ENCODE measurements at regions not wholly inside any gene's neighbourhood (a gene's known extent, or its start where the extent isn't known, plus 50 kb on each side); places are given as distances from the start of the nearest gene placed in this dataset.
A peak's percentile ranks its signal among the peaks of the same experiment; 100 is the strongest.

- H2BK120ac ChIP-seq (replicated peaks; ENCODE audit: low read depth, low read length) = no peak overlapping the region
- no peak overlapping the region for H3K4me2 ChIP-seq (ENCODE audit: insufficient read depth in 1 of 2, low read depth in 2 of 2, low read length in 2 of 2)
- no peak overlapping the region for H4K8ac ChIP-seq (ENCODE audit: extremely low read depth, insufficient read depth, low read length)
- no peak overlapping the region for H3K18ac ChIP-seq (ENCODE audit: extremely low read depth, low read length)
- no peak overlapping the region for H2BK15ac ChIP-seq (ENCODE audit: low read length)
- H3K9ac ChIP-seq (replicated peaks in 1 of 4; ENCODE audit: extremely low read depth in 1 of 4, low read depth in 3 of 4, low read length in 3 of 4) = no peak overlapping the region
- H4K20me1 ChIP-seq (replicated peaks in 1 of 2; ENCODE audit: control insufficient read depth in 1 of 2, insufficient read depth in 2 of 2, low read length in 2 of 2) = no peaks in the 10 kb centered on the region
- H2BK12ac ChIP-seq (ENCODE audit: low read depth, low read length) = no peak overlapping the region; the same call in 1 of the 2 replicates
- CTCF ChIA-PET (ENCODE audit: partially characterized antibody) = interaction anchor here (0.5 to 1.5 kb wide), 3 partner anchors 15 to 75 kb away, joined by 3 to 4 read pairs (median 4); no protein-coding TSS in a partner anchor
- H2AFZ ChIP-seq (ENCODE audit: low read length) = peak overlapping the region; percentile 81; the same call in 1 of the 2 replicates
- no peaks in the 10 kb centered on the region for H3K36me3 ChIP-seq (ENCODE audit: control insufficient read depth in 2 of 4, insufficient read depth in 4 of 4, low read length in 3 of 4)
- no peaks in the 10 kb centered on the region for H3K4me1 ChIP-seq (replicated peaks in 1 of 4; ENCODE audit: control insufficient read depth in 3 of 4, insufficient read depth in 4 of 4, low read length in 3 of 4)
- no peak overlapping the region for H3K56ac ChIP-seq (replicated peaks; ENCODE audit: insufficient read length, low read depth, low read length)
- no peak for FAIRE-seq
- H3K23me2 ChIP-seq (ENCODE audit: low read depth, low read length) = no peaks in the 10 kb centered on the region
- no peak overlapping the region for H3K4me3 ChIP-seq (ENCODE audit: extremely low read depth in 1 of 4, insufficient read depth in 2 of 4, low read depth in 3 of 4, low read length in 4 of 4)
- H2BK5ac ChIP-seq (ENCODE audit: low read depth, low read length) = no peak overlapping the region
- no peak overlapping the region for H4K5ac ChIP-seq (ENCODE audit: insufficient read length, low read depth, low read length)
- TF ChIP-seq BACH1 (IDR thresholded peaks at IDR 0.05; ENCODE audit: low read length) (no peak), SIN3A (conservative IDR thresholded peaks at IDR 0.05 in 1 of 2, IDR thresholded peaks at IDR 0.05 in 1 of 2; ENCODE audit: low read depth in 1 of 2, low read length in 2 of 2) (no peak)
- WGBS, 2 experiments (ENCODE audit: extremely low coverage in 1 of 2, insufficient coverage in 1 of 2, insufficient read length in 1 of 2, insufficient replicate concordance in 2 of 2, low coverage in 1 of 2, low lambda C conversion rate in 2 of 2, missing lambda C conversion rate in 1 of 2) = 94% methylated on average over 6 of the region's 6 CpGs; no CpG with 5 or more reads in 1 of the 2 experiments
- no peak overlapping the region for H3K4ac ChIP-seq (replicated peaks; ENCODE audit: insufficient read length, low read depth, low read length)
- H3K27me3 ChIP-seq (replicated peaks in 1 of 4; ENCODE audit: control insufficient read depth in 3 of 4, extremely low read depth in 1 of 4, insufficient read depth in 3 of 4, low read length in 3 of 4) = no peaks in the 10 kb centered on the region
- H3K23ac ChIP-seq (ENCODE audit: insufficient read length) = no peak overlapping the region
- no peak overlapping the region for H4K91ac ChIP-seq (replicated peaks; ENCODE audit: insufficient read length, low read length)
- H2BK20ac ChIP-seq (ENCODE audit: low read length) = no peak overlapping the region
- H3K27ac ChIP-seq (ENCODE audit: low read depth, low read length) = no peak overlapping the region
- POLR2A ChIA-PET (ENCODE audit: partially characterized antibody) = interaction anchor here (1.2 kb wide), 1 partner anchor 93 kb away, joined by 3 read pairs; no protein-coding TSS in a partner anchor
- H3K79me2 ChIP-seq (ENCODE audit: control insufficient read depth in 1 of 2, insufficient read depth in 2 of 2, low read length in 2 of 2) = no peaks in the 10 kb centered on the region
- no peaks in the 10 kb centered on the region for H3K79me1 ChIP-seq (ENCODE audit: low read depth, low read length)
- DNase-seq (ENCODE audit: low read depth in 1 of 2, low spot score in 2 of 2) = no peak
- H3K9me3 ChIP-seq (ENCODE audit: insufficient read depth in 2 of 2, low read depth in 1 of 2, low read length in 1 of 2) = no peaks in the 10 kb centered on the region
- no peak overlapping the region for H3K14ac ChIP-seq (ENCODE audit: insufficient read length)
- no peak overlapping the region for H2AK5ac ChIP-seq (ENCODE audit: low read depth, low read length)
Observed at GRCh38 chr18:62664414-62664813, 50.9 kb upstream of the PHLPP1 start.

Measured in H1 (cell line).